IMR-90 (cell line): ENCODE measurements at regions not wholly inside any gene's neighbourhood (a gene's known extent, or its start where the extent isn't known, plus 50 kb on each side); places are given as distances from the start of the nearest gene placed in this dataset.

ENCODE experiments used
- ATAC-seq: fragments of 200-7000 bp; cut with Tn5 transposase; 2 replicates; pipeline ENCODE4 v1.9.1; 2020; ENCODE audit warnings: low read depth, mild to moderate bottlenecking, moderate library complexity
- BruUV-seq: library from RNA; stranded (reverse); fragments of 400-500 nt; replicated peaks from 2 replicates; lab custom pipeline; 2021; lab: Mats Ljungman, UMichigan
- CTCF ChIA-PET: fragments of 300-600 bp; formaldehyde crosslinking; extraction: SDS; loops from one replicate; lab custom pipeline; 2021; ENCODE audit warnings: antibody characterized with exemption; lab: Yijun Ruan, JAX
- POLR2A ChIA-PET: fragments of 300-600 bp; sonication (Branson Sonifier 250); formaldehyde crosslinking; loops from one replicate; lab custom pipeline; 2022; ENCODE audit warnings: antibody characterized with exemption; ENCODE audit not compliant: unreplicated experiment; lab: Charles Lee
- DNase-seq: peaks from one replicate; pipeline ENCODE4 v3.0.0; 2013
- H2AFZ ChIP-seq: replicated peaks from 2 replicates; pipeline ENCODE3; 2013; ENCODE audit warnings: low read length, mild to moderate bottlenecking; ENCODE audit not compliant: poor library complexity
- H2AK5ac ChIP-seq: 2 replicates; pipeline ENCODE4 v1.6.1; 2013; ENCODE audit warnings: low read depth, low read length, inconsistent platforms
- H2AK9ac ChIP-seq: replicated peaks from 2 replicates; pipeline ENCODE3; 2013; ENCODE audit warnings: mild to moderate bottlenecking, low read depth, low read length, moderate library complexity; ENCODE audit not compliant: poor library complexity
- H2BK120ac ChIP-seq: 2 replicates; pipeline ENCODE4 v1.6.1; 2013; ENCODE audit warnings: low read depth, low read length, inconsistent platforms
- H2BK15ac ChIP-seq: 3 replicates; pipeline ENCODE4 v1.6.1; 2013; ENCODE audit warnings: low read depth, low read length, inconsistent platforms
- H2BK20ac ChIP-seq: 2 replicates; pipeline ENCODE4 v1.6.1; 2013; ENCODE audit warnings: low read depth, mild to moderate bottlenecking, inconsistent platforms, low read length, moderate library complexity
- H2BK5ac ChIP-seq: 2 replicates; pipeline ENCODE4 v1.6.1; 2013; ENCODE audit warnings: mild to moderate bottlenecking, low read depth, low read length, inconsistent platforms; ENCODE audit not compliant: poor library complexity, severe bottlenecking
- H3K14ac ChIP-seq: replicated peaks from 2 replicates; pipeline ENCODE4 v1.6.1; 2013; ENCODE audit warnings: low read depth, low read length, inconsistent platforms
- H3K18ac ChIP-seq: 2 replicates; pipeline ENCODE4 v1.6.1; 2013; ENCODE audit warnings: low read depth, low read length, control low read depth
- H3K23ac ChIP-seq: 2 replicates; pipeline ENCODE4 v1.6.1; 2013; ENCODE audit warnings: low read depth, low read length, inconsistent platforms
- H3K27ac ChIP-seq: 2 replicates; pipeline ENCODE4 v1.5.1; 2013; ENCODE audit warnings: mild to moderate bottlenecking, control low read depth, low read length; ENCODE audit not compliant: insufficient read depth
- H3K27me3 ChIP-seq: 2 replicates; pipeline ENCODE4 v1.6.1; 2013; ENCODE audit warnings: low read length; ENCODE audit not compliant: control insufficient read depth, insufficient read depth
- H3K36me3 ChIP-seq: 2 replicates; pipeline ENCODE4 v1.6.1; 2013; ENCODE audit warnings: low read length, mixed read lengths; ENCODE audit not compliant: control insufficient read depth, insufficient read depth
- H3K4ac ChIP-seq: 2 replicates; pipeline ENCODE4 v1.6.1; 2013; ENCODE audit warnings: low read depth, low read length, inconsistent platforms
- H3K4me1 ChIP-seq: 2 replicates; pipeline ENCODE4 v1.6.1; 2013; ENCODE audit warnings: low read length, mixed read lengths; ENCODE audit not compliant: control insufficient read depth, insufficient read depth
- H3K4me2 ChIP-seq: 2 replicates; pipeline ENCODE4 v1.6.1; 2013; ENCODE audit warnings: low read depth, mild to moderate bottlenecking, control low read depth, low read length, moderate library complexity
- H3K4me3 ChIP-seq: 2 replicates; pipeline ENCODE4 v1.5.1; 2013; ENCODE audit warnings: low read depth, mild to moderate bottlenecking, control low read depth, low read length, moderate library complexity; ENCODE audit not compliant: insufficient read depth
- H3K56ac ChIP-seq: 2 replicates; pipeline ENCODE4 v1.6.1; 2013; ENCODE audit warnings: low read length, inconsistent platforms; ENCODE audit not compliant: insufficient read depth; ENCODE audit errors: extremely low read depth
- H3K79me1 ChIP-seq, 2 experiments: 2 replicates each; pipeline ENCODE4 v1.6.1; 2013; ENCODE audit warnings: low read length in 2 of 2, inconsistent platforms in 1 of 2, low read depth in 1 of 2
- H3K9ac ChIP-seq: 2 replicates; pipeline ENCODE4 v1.6.1; 2013; ENCODE audit warnings: low read depth, low read length, control low read depth
- H3K9me1 ChIP-seq: 2 replicates; pipeline ENCODE4 v1.6.1; 2013; ENCODE audit warnings: low read length, inconsistent platforms; ENCODE audit not compliant: insufficient read depth
- H3K9me3 ChIP-seq: 2 replicates; pipeline ENCODE4 v1.6.1; 2013; ENCODE audit warnings: low read length; ENCODE audit not compliant: control insufficient read depth, insufficient read depth
- H4K20me1 ChIP-seq: 2 replicates; pipeline ENCODE4 v1.6.1; 2013; ENCODE audit warnings: low read length, inconsistent platforms; ENCODE audit not compliant: insufficient read depth
- H4K5ac ChIP-seq: 2 replicates; pipeline ENCODE4 v1.6.1; 2013; ENCODE audit warnings: mild to moderate bottlenecking, low read depth, low read length, control low read depth
- H4K8ac ChIP-seq, 2 experiments: 2 replicates each; pipeline ENCODE4 v1.6.1; 2013; ENCODE audit warnings: low read depth in 2 of 2, low read length in 2 of 2, control low read depth in 1 of 2, inconsistent platforms in 1 of 2
- H4K91ac ChIP-seq: 2 replicates; pipeline ENCODE4 v1.6.1; 2013; ENCODE audit warnings: low read depth, low read length, inconsistent platforms; ENCODE audit not compliant: insufficient read depth
- BHLHE40 ChIP-seq: fragments of 150-350 bp; IDR thresholded peaks from 2 replicates; pipeline ENCODE4 v1.6.1; 2016; ENCODE audit warnings: mild to moderate bottlenecking, low read depth, low read length
- CEBPB ChIP-seq: IDR thresholded peaks from 2 replicates; pipeline ENCODE4 v1.6.1; 2012; ENCODE audit warnings: low read depth, low read length, improper control_type of control experiment
- FOS ChIP-seq: fragments of 150-350 bp; IDR thresholded peaks from 2 replicates; pipeline ENCODE4 v1.6.1; 2016; ENCODE audit warnings: low read depth, low read length
- MAFK ChIP-seq: IDR thresholded peaks from 2 replicates; pipeline ENCODE4 v1.6.1; 2012; ENCODE audit warnings: low read depth, low read length, improper control_type of control experiment
- MAZ ChIP-seq: IDR thresholded peaks from 2 replicates; pipeline ENCODE4 v1.6.1; 2012; ENCODE audit warnings: low read depth, mild to moderate bottlenecking, low read length, improper control_type of control experiment, moderate library complexity, borderline replicate concordance
- MXI1 ChIP-seq: IDR thresholded peaks from 2 replicates; pipeline ENCODE4 v1.6.1; 2012; ENCODE audit warnings: low read depth, mild to moderate bottlenecking, low read length, moderate library complexity, borderline replicate concordance
- NFE2L2 ChIP-seq: fragments of 150-350 bp; IDR thresholded peaks from 2 replicates; pipeline ENCODE4 v1.6.1; 2016; ENCODE audit warnings: low read depth, mild to moderate bottlenecking, low read length
- POLR2A ChIP-seq: IDR thresholded peaks from 2 replicates; pipeline ENCODE4 v1.6.1; 2012; ENCODE audit warnings: mild to moderate bottlenecking, low read depth, low read length
- RAD21 ChIP-seq: IDR thresholded peaks from 2 replicates; pipeline ENCODE4 v1.6.1; 2012; ENCODE audit warnings: low read length, improper control_type of control experiment
- RCOR1 ChIP-seq: IDR thresholded peaks from 2 replicates; pipeline ENCODE4 v1.6.1; 2012; ENCODE audit warnings: mild to moderate bottlenecking, low read length, improper control_type of control experiment; ENCODE audit not compliant: insufficient replicate concordance
- RFX5 ChIP-seq: IDR thresholded peaks from 2 replicates; pipeline ENCODE4 v1.8.0; 2012; ENCODE audit warnings: low read depth, mild to moderate bottlenecking, low read length, moderate library complexity
- SMC3 ChIP-seq: fragments of 150-350 bp; IDR thresholded peaks from 2 replicates; pipeline ENCODE4 v1.6.1; 2016; ENCODE audit warnings: low read depth, mild to moderate bottlenecking, antibody characterized with exemption, low read length, moderate library complexity
- WGBS, 2 experiments: methylation state at CpG; one replicate each; pipeline versions ENCODE4 v1.1.5 to v1.1.7; 2013; ENCODE audit warnings: missing lambda C conversion rate in 2 of 2; ENCODE audit not compliant: insufficient read length in 1 of 2; ENCODE audit errors: extremely low coverage in 2 of 2; 5-methylcytosine and 5-hydroxymethylcytosine counted together
- dilution Hi-C: fragments of 300-500 bp; cut with HindIII; formaldehyde crosslinking; loops from one replicate; pipeline ENCODE4 v1.14.3; 2018; ENCODE audit warnings: low sequenced_read_pairs; ENCODE audit not compliant: unreplicated experiment
- in situ Hi-C: fragments of 300-500 bp; cut with MboI; formaldehyde crosslinking; loops from 3 replicates; pipeline ENCODE4 v1.14.3; 2019; ENCODE audit warnings: low sequenced_read_pairs, inconsistent platforms, mixed read lengths
- intact Hi-C: fragments of 100-400 bp; cut with micrococcal nuclease; formaldehyde crosslinking; loops from 2 replicates; pipeline ENCODE4 v1.10.0; 2022
- TF ChIP-seq, protein P1 (sequence below): conservative IDR thresholded peaks from 2 replicates; pipeline ENCODE4 v1.5.1; 2012; ENCODE audit warnings: mild to moderate bottlenecking, low read depth, low read length, improper control_type of control experiment
- TF ChIP-seq, protein P2 (sequence below): fragments of 150-350 bp; IDR thresholded peaks from 2 replicates; pipeline ENCODE4 v1.6.1; 2017; ENCODE audit warnings: mild to moderate bottlenecking, antibody characterized with exemption, low read length, low read depth
- TF ChIP-seq, protein P3 (sequence below): fragments of 150-350 bp; IDR thresholded peaks from 2 replicates; pipeline ENCODE4 v1.6.1; 2016; ENCODE audit warnings: low read depth, mild to moderate bottlenecking, low read length, moderate library complexity, borderline replicate concordance

DNA sequence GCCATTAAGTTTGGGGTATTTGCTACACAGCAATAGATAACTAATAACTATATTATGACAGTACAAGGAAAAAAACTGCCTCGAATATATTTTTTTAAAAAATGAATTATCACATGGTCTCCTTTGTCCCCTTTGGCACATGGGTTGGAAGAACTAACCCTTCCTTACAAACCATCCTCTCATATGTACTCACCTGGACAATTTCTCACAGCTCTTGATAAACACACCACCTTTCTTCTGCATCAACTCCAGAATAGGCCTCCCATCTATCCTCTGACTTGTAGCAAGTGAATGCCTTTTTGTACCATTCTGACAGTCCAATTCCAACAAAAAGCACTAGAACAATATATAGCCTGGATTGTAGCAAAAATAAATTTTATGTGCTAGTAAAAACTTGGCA lies 78.7 kb upstream of the LARP1 start:
- POLR2A ChIA-PET: no interaction called here

More for the DNA sequence above, 78.7 kb upstream of the LARP1 start:
- Histone ChIP-seq H4K91ac (no peak overlapping the region), H3K36me3 (no peaks in the 10 kb centered on the region), H3K56ac (no peak overlapping the region), H3K27ac (no peak overlapping the region), H3K9ac (no peak overlapping the region), H3K4me1 (no peaks in the 10 kb centered on the region), H3K9me3 (0 out of 2 replicates have a peak, but pooled peaks cover 3% of the 10 kb centered on the region), H3K4ac (no peak overlapping the region), H3K18ac (no peak overlapping the region), H4K5ac (no peak overlapping the region), H4K8ac (no peak overlapping the region), H3K9me1 (no peaks in the 10 kb centered on the region), H3K23ac (no peak overlapping the region), H3K79me1 (no peaks in the 10 kb centered on the region), H2AK9ac (no peak overlapping the region), H2BK120ac (no peak overlapping the region), H2BK15ac (no peak overlapping the region), H2BK20ac (no peak overlapping the region), H3K4me3 (no peak overlapping the region), H2BK5ac (no peak overlapping the region), H3K14ac (no peak overlapping the region), H2AFZ (no peak overlapping the region), H4K20me1 (no peaks in the 10 kb centered on the region), H3K27me3 (no peaks in the 10 kb centered on the region), H2AK5ac (no peak overlapping the region), H3K4me2 (no peak overlapping the region)
- WGBS, 2 experiments: no CpG with 5 or more reads among the region's 1 CpG
- in situ Hi-C loops: no loop called here
- no peak for ATAC-seq
- intact Hi-C loops: no loop called here
- CTCF ChIA-PET: no interaction called here
- TF ChIP-seq RAD21: no peak
- TF ChIP-seq, protein P1, sequence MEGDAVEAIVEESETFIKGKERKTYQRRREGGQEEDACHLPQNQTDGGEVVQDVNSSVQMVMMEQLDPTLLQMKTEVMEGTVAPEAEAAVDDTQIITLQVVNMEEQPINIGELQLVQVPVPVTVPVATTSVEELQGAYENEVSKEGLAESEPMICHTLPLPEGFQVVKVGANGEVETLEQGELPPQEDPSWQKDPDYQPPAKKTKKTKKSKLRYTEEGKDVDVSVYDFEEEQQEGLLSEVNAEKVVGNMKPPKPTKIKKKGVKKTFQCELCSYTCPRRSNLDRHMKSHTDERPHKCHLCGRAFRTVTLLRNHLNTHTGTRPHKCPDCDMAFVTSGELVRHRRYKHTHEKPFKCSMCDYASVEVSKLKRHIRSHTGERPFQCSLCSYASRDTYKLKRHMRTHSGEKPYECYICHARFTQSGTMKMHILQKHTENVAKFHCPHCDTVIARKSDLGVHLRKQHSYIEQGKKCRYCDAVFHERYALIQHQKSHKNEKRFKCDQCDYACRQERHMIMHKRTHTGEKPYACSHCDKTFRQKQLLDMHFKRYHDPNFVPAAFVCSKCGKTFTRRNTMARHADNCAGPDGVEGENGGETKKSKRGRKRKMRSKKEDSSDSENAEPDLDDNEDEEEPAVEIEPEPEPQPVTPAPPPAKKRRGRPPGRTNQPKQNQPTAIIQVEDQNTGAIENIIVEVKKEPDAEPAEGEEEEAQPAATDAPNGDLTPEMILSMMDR: no peak
- TF ChIP-seq, protein P2, sequence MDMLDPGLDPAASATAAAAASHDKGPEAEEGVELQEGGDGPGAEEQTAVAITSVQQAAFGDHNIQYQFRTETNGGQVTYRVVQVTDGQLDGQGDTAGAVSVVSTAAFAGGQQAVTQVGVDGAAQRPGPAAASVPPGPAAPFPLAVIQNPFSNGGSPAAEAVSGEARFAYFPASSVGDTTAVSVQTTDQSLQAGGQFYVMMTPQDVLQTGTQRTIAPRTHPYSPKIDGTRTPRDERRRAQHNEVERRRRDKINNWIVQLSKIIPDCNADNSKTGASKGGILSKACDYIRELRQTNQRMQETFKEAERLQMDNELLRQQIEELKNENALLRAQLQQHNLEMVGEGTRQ: no peak
- TF ChIP-seq MAFK: no peak
- no peak for TF ChIP-seq MAZ
- TF ChIP-seq FOS: no peak
- no peak for TF ChIP-seq MXI1
- TF ChIP-seq, protein P3, sequence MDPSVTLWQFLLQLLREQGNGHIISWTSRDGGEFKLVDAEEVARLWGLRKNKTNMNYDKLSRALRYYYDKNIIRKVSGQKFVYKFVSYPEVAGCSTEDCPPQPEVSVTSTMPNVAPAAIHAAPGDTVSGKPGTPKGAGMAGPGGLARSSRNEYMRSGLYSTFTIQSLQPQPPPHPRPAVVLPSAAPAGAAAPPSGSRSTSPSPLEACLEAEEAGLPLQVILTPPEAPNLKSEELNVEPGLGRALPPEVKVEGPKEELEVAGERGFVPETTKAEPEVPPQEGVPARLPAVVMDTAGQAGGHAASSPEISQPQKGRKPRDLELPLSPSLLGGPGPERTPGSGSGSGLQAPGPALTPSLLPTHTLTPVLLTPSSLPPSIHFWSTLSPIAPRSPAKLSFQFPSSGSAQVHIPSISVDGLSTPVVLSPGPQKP: no peak
- TF ChIP-seq BHLHE40: no peak
- no peak for TF ChIP-seq SMC3
- no peak for TF ChIP-seq CEBPB
- no peak for TF ChIP-seq RCOR1
- TF ChIP-seq POLR2A: no peak
- no peak for TF ChIP-seq NFE2L2
- no peak for TF ChIP-seq RFX5
- no peak for DNase-seq
- dilution Hi-C loops: no loop called here
- BruUV-seq: no TSS peak
